NCI-H146 (cell line): ENCODE measurements at regions not wholly inside any gene's neighbourhood (a gene's known extent, or its start where the extent isn't known, plus 50 kb on each side); places are given as distances from the start of the nearest gene placed in this dataset.

Experiments
- DNase-seq: peaks from one replicate; lab custom pipeline; 2025; lab: John Stamatoyannopoulos, UW

- DNase-seq, result no peak
Measured at GRCh38 chr10:88129013-88129412, 265.6 kb downstream of the PTEN start.

DNA sequence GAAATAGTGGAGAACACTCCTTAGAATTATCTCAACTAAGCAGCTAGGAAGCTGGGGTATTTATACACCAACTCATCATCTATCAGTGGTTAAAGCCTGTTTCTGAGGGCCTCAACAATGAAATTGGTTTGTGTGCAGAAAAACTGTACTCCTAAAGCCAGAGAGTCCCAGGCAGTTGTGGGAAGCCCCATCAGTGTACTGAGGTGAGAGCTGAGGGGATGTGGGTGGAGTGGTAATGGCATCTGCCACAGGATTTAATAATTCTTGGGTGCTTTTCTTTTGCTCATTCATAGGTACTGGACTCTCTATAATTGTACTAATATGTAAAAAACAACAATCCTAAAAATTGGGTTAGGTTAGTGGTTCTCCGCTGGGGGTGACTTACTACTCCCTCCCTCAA lies 267.5 kb downstream of the PTEN start:
- DNase-seq, result no peak

GRCh38 chr10:88131511-88132139 lies 268.2 kb downstream of the PTEN start:
- no peak for DNase-seq

GRCh38 chr10:88136712-88137111 lies 273.3 kb downstream of the PTEN start:
- no peak for DNase-seq

DNA sequence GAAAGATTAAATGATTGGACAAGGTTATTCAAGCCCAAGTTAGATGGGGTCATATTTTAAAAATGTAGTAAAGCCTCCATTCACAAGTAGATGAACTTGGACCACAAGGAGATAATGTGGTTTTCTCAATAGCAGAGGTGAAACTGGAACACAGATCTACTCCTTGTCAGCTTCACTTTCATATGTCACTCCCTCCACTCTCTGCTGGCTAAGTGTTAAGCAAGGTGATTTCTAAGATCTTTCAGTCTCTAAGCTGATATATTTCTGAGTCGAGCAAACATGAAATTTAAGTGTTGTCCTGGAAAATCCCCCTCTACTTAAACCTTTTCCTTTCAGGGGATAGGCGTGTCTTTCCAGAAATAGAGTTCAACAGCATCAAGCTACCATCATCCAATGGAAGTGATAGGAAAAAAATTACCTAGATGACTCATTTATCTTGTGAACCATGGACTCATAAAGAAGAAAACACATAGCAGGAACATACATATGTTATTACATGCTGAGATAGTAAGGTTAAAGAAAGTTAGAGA lies 275.0 kb downstream of the PTEN start:
- no peak for DNase-seq

- no peak for DNase-seq
Measured at GRCh38 chr10:88147000-88147798, 283.8 kb downstream of the PTEN start.

DNA sequence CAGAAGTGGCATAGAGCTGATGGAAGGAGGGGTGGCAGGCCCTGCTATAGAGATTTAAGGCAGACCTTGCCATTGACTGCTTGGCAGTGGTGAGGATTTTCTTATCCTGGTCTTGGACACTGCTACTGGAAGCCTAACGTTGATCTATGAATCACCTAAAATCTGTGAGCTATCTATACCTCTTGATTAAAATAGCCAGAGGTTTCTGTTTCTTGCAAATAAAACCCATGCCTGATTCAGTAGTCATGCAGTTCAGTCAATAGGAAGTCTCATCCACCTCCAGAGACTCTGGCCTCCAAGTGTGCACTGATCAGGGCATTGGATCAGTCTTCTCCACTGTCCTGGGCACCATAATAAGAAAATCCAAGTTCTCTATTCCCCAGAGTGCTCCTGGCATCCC lies 286.5 kb downstream of the PTEN start:
- DNase-seq, result no peak

GRCh38 chr10:88150339-88150738 lies 286.9 kb downstream of the PTEN start:
- no peak for DNase-seq

DNA sequence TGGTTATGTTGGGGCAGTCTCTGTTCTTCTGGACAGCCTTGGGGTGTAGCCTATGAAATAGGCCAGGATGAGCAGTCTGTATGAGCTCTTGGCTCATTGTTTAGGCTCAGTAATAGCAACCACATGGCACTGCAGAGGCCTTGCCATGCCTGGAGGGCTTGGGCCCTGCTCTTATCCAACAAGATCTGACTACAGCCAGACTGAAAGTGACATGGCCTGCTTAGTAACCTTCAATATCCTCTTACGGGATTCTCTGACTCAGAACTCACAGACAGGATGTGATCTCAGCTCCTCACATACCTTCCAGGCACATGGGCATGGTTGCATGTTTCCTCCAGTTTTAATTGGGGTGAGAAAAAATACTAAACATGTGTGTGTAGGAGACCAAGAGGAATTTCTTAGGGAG lies 289.3 kb downstream of the PTEN start:
- no peak for DNase-seq

DNA sequence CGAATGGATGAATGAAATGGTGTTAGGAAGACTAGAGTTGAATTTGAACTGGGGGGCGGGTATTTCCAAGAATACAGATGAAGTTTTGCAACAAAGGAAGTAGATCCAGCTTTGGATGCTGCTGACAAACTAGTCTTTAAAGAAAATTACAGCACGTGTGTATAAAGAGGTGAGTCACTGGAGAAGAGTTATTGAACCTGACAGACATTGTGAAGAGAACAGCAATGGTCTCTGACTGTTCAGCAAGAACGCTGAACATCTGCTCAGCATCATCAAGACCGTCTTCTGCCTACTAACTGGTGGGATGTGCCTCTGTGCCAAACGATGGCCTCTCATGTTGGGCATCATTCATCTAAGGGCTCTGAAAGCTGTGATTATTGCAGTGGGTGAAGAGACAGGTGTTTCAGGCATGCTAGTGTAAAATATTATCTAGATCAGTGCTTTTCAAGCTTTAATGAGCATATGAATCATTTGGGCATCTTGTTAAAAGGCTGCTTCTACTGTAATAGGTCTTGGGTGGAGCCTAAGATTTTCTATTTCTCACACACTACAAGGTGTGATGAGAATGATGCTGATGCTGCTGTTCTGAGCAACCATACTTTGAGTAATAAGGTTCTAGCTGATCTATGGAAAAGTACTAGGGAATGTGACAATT lies 291.3 kb downstream of the PTEN start:
- DNase-seq, result no peak

DNA sequence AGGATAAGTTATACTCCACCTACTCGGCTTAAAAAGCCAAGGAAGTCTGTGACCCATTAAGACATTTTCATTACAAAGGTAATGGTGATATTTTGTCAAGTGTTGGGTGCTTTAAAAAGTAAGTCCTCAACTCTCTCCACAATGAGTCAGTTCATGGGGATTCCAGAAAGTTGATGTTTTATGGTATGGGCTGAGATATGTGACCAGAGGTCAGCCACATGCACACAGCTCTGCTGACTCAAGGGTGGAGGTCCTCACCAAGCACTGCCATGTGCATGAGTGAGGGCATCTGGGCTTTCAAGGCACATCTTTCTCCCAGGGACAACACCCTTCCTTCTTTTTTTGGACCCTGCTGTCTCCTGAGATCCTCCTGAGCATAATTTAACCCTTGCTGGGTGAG lies 292.9 kb downstream of the PTEN start:
- no peak for DNase-seq

DNA sequence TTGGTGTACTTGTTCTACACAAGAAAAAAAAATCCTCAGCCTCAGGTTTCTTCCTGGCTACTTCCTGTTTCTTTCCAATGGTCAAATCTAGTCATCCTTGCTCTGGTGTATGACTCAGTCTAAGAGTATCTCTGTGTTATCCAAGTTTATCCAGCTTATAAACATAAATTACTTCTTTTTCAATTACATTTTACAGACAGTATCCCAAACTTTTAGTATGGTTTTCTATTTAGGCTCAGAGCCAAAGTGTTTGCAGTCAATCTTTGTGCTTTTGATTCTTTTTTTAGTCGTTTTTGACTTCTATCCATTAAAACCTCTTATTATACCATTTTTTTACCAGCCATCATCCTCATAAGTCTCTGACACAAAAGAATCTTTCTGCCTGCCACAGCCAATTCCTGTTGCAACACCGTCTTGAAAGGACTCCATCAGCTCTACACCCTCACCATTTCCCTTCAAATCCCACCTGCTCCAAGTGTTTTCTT lies 294.6 kb downstream of the PTEN start:
- no peak for DNase-seq

GRCh38 chr10:88158526-88159122 lies 295.2 kb downstream of the PTEN start:
- DNase-seq, result no peak

- no peak for DNase-seq
Measured at GRCh38 chr10:88159127-88159829, 295.9 kb downstream of the PTEN start.

GRCh38 chr10:88161070-88161469 lies 297.6 kb downstream of the PTEN start:
- peak; percentile 11 for DNase-seq

GRCh38 chr10:88161756-88162155 lies 298.3 kb downstream of the PTEN start:
- DNase-seq, result no peak

- no peak for DNase-seq
Measured at GRCh38 chr10:88162852-88163251, 299.4 kb downstream of the PTEN start.

- DNase-seq, result no peak
Measured at GRCh38 chr10:88163572-88163971, 300.1 kb downstream of the PTEN start.

DNA sequence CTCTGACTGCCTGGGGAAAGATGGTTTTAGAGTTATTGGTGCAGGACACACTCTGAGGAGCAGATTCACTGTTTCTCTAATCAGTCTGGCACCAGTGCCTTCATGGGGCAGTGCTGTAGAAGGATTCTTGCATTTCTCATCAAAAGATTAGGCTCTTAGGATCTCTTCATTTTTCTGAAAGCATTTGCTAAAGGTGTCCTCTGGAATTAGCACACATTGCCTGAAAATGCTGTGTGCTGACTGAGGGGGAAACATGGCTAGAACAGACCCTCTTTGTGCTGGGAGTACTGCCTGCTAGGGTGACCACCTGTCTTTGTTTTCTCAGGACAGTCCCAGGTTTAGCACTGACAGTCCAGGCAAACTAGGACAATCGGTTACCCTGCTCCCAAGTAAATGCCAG lies 301.0 kb downstream of the PTEN start:
- DNase-seq, result no peak

- DNase-seq, result no peak
Measured at GRCh38 chr10:88165849-88166271, 302.4 kb downstream of the PTEN start.

DNA sequence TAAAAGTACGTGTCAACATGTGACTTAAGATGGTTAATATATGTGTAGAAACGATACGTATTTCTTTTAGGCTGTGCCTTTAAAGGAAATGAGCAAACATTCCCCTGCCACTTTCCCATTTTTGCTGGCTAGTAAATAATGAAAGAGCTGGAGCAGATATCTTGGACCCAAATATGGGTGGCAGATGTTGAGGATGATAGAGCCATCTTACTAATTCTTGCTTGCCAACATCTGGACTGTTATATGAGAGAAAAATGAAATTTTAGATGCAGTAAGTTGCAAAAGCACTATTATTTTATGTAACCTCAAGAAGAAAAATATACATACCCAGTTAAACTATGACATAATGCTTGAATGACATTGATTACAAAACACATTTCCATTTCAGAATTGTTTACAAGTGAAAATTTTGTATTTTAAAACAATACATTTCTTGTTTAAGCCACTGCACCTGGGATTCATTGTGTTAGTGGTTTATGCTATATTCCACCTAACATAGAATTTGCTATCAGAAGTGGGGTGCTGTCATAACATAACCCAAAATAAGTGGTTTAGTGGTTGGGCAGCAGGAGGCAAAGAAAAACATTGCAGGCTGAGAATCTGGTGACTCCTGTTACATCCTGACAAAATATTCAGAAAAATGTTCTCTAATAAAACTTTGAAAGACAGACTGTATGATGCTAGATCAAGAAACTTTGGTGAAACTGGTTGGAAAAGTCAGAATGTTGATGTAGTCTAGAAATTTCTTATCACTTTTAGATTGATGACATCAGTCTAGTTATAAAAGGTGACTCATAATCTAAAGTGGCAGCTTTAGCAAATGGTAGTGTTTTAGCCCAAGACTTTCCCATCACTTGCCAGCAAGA lies 305.0 kb downstream of the PTEN start:
- no peak for DNase-seq
